HG03039 (cell line): ENCODE measurements at regions not wholly inside any gene's neighbourhood (a gene's known extent, or its start where the extent isn't known, plus 50 kb on each side); places are given as distances from the start of the nearest gene placed in this dataset.
"Not testable (repeated sequence)": the region's sequence is repeated elsewhere in the genome, so short reads cannot be mapped to it uniquely, and the experiment has no call there.

Source experiments
- ATAC-seq: cut with Tn5 transposase; IDR thresholded peaks from one replicate; pipeline ENCODE4 v1.9.1; 2021; ENCODE audit warnings: mild to moderate bottlenecking, moderate library complexity; ENCODE audit not compliant: unreplicated experiment

GRCh38 chr4:173475751-173476150, 54.3 kb downstream of the HAND2 start:
- no peak for ATAC-seq

GRCh38 chr4:173469622-173470021, 60.4 kb downstream of the HAND2 start:
- ATAC-seq = no peak

- ATAC-seq = no peak
Measured at GRCh38 chr4:173468314-173468713, 61.7 kb downstream of the HAND2 start.

- no peak for ATAC-seq
Measured at GRCh38 chr4:173466101-173466500, 63.9 kb downstream of the HAND2 start.

- no peak for ATAC-seq
Measured at GRCh38 chr4:173464481-173464880, 65.5 kb downstream of the HAND2 start.

GRCh38 chr4:173463816-173464215, 64.9 kb upstream of the SCRG1 start:
- ATAC-seq = no peak

- ATAC-seq = no peak
Measured at GRCh38 chr4:173461170-173461569, 62.3 kb upstream of the SCRG1 start.

GRCh38 chr4:173459857-173460256, 60.9 kb upstream of the SCRG1 start:
- no peak for ATAC-seq

- no peak for ATAC-seq
Measured at GRCh38 chr4:173457893-173458292, 59.0 kb upstream of the SCRG1 start.

GRCh38 chr4:173451435-173451834, 52.5 kb upstream of the SCRG1 start:
- ATAC-seq = not testable (repeated sequence)

- no peak for ATAC-seq
Measured at GRCh38 chr4:173450281-173450680, 51.4 kb upstream of the SCRG1 start.

- ATAC-seq = no peak
Measured at GRCh38 chr4:173449380-173449717, 50.4 kb upstream of the SCRG1 start.

GRCh38 chr4:173448608-173449379, 49.9 kb upstream of the SCRG1 start:
- peak; percentile 53 for ATAC-seq
